Loucy (cell line): ENCODE measurements at regions not wholly inside any gene's neighbourhood (a gene's known extent, or its start where the extent isn't known, plus 50 kb on each side); places are given as distances from the start of the nearest gene placed in this dataset.
"Not testable (repeated sequence)": the region's sequence is repeated elsewhere in the genome, so short reads cannot be mapped to it uniquely, and the experiment has no call there.

Experiments
- H2AFZ ChIP-seq: fragments of 200-600 bp; sonication (generic); 2 replicates; pipeline ENCODE4 v1.6.0; 2016; ENCODE audit warnings: antibody characterized with exemption, mild to moderate bottlenecking, low read length, moderate library complexity
- H3F3A ChIP-seq: fragments of 200-600 bp; 2 replicates; pipeline ENCODE4 v1.6.0; 2016; ENCODE audit warnings: antibody characterized with exemption, low read depth, mild to moderate bottlenecking
- H3K27me3 ChIP-seq: fragments of 200-600 bp; sonication (generic); 2 replicates; pipeline ENCODE4 v1.6.1; 2014; ENCODE audit warnings: low read length, mild to moderate bottlenecking; ENCODE audit not compliant: insufficient read depth, poor library complexity, severe bottlenecking
- H3K36me3 ChIP-seq: fragments of 200-600 bp; sonication (generic); 2 replicates; pipeline ENCODE4 v1.6.1; 2016; ENCODE audit warnings: low read length; ENCODE audit not compliant: insufficient read depth
- H3K4me1 ChIP-seq: fragments of 200-600 bp; sonication (generic); 2 replicates; pipeline ENCODE4 v1.5.1; 2014; ENCODE audit warnings: low read length, mild to moderate bottlenecking; ENCODE audit not compliant: insufficient read depth, poor library complexity, severe bottlenecking
- H3K4me2 ChIP-seq: fragments of 200-600 bp; sonication (generic); 2 replicates; pipeline ENCODE4 v1.6.0; 2014; ENCODE audit warnings: antibody characterized with exemption, low read length, low read depth, mild to moderate bottlenecking; ENCODE audit not compliant: poor library complexity, severe bottlenecking
- H3K4me3 ChIP-seq: fragments of 200-600 bp; sonication (generic); 2 replicates; pipeline ENCODE4 v1.5.1; 2014; ENCODE audit warnings: low read length, mild to moderate bottlenecking, mixed read lengths; ENCODE audit not compliant: poor library complexity, severe bottlenecking
- H3K79me2 ChIP-seq: fragments of 200-600 bp; sonication (generic); 2 replicates; pipeline ENCODE4 v1.6.1; 2014; ENCODE audit warnings: low read length; ENCODE audit not compliant: insufficient read depth
- H3K9ac ChIP-seq: fragments of 200-600 bp; sonication (generic); 2 replicates; pipeline ENCODE4 v1.6.0; 2014; ENCODE audit warnings: mild to moderate bottlenecking, low read depth, low read length, moderate library complexity; ENCODE audit not compliant: poor library complexity, severe bottlenecking
- H3K9me2 ChIP-seq: fragments of 200-600 bp; sonication (generic); replicated peaks from 2 replicates; pipeline ENCODE4 v1.6.1; 2016; ENCODE audit warnings: low read depth, low read length, mixed read lengths
- H3K9me3 ChIP-seq: fragments of 200-600 bp; sonication (generic); 2 replicates; pipeline ENCODE4 v1.6.1; 2014; ENCODE audit warnings: mild to moderate bottlenecking, antibody characterized with exemption, low read length, low read depth; ENCODE audit not compliant: insufficient read depth
- H4K20me1 ChIP-seq: fragments of 200-600 bp; sonication (generic); 2 replicates; pipeline ENCODE4 v1.6.0; 2014; ENCODE audit warnings: antibody characterized with exemption, low read length, mild to moderate bottlenecking; ENCODE audit not compliant: insufficient read depth, poor library complexity, severe bottlenecking
- EZH2phosphoT487 ChIP-seq: fragments of 200-600 bp; IDR thresholded peaks from 2 replicates; pipeline ENCODE4 v1.6.1; 2018; ENCODE audit warnings: antibody characterized with exemption, mild to moderate bottlenecking, moderate library complexity, borderline replicate concordance
- TF ChIP-seq, protein P1 (sequence below): fragments of 200-600 bp; sonication (generic); conservative IDR thresholded peaks from 2 replicates; pipeline ENCODE4 v1.5.1; 2014; ENCODE audit warnings: mild to moderate bottlenecking, antibody characterized with exemption, low read length

DNA sequence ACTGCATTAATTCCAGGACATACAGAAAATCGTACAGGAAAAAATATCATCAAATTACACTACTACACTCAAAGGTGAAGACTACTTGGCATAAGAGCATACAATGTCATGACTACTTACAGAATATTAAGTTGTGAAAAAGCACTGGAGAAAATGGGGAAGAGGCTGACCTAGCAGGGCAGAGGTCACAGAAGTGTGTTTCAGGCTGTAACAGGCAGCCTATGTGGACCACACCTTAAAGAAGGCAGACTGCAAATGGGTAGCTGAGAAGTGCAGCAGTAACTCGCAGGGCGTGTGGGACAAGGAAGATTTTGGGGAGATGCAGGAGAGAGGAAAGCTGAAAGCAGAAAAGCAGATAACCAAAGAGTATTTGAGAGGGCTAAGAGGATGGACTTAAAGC lies 167.0 kb upstream of the PIK3R1 start:
- Histone ChIP-seq H3K4me1 (no peaks in the 10 kb centered on the region), H4K20me1 (no peaks in the 10 kb centered on the region), H3F3A (no peaks in the 10 kb centered on the region), H3K27me3 (no peaks in the 10 kb centered on the region), H3K4me3 (no peak overlapping the region), H3K36me3 (no peaks in the 10 kb centered on the region), H2AFZ (no peak overlapping the region), H3K9ac (no peak overlapping the region), H3K4me2 (no peak overlapping the region), H3K9me3 (no peaks in the 10 kb centered on the region), H3K9me2 (no peaks in the 10 kb centered on the region), H3K79me2 (no peaks in the 10 kb centered on the region)
- TF ChIP-seq EZH2phosphoT487 = no peak
- TF ChIP-seq, protein P1, sequence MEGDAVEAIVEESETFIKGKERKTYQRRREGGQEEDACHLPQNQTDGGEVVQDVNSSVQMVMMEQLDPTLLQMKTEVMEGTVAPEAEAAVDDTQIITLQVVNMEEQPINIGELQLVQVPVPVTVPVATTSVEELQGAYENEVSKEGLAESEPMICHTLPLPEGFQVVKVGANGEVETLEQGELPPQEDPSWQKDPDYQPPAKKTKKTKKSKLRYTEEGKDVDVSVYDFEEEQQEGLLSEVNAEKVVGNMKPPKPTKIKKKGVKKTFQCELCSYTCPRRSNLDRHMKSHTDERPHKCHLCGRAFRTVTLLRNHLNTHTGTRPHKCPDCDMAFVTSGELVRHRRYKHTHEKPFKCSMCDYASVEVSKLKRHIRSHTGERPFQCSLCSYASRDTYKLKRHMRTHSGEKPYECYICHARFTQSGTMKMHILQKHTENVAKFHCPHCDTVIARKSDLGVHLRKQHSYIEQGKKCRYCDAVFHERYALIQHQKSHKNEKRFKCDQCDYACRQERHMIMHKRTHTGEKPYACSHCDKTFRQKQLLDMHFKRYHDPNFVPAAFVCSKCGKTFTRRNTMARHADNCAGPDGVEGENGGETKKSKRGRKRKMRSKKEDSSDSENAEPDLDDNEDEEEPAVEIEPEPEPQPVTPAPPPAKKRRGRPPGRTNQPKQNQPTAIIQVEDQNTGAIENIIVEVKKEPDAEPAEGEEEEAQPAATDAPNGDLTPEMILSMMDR = no peak

DNA sequence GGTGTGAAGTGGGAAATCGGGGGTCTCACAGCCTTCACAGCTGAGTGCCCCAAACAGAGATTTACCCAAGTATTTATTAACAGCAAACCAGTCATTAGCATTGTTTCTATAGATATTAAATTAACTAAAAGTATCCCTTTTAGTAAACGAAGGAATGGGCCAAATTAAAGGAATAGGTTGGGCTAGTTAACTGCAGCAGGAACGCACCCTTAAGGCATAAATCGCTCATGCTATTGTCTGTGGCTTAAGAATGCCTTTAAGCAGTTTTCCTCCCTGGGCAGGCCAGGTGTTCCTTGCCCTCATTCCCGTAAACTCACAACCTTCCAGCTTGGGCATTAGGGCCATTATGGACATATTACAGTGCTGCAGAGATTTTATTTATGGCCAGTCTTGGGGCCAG lies 167.5 kb upstream of the PIK3R1 start:
- not testable (repeated sequence) for H3F3A ChIP-seq

DNA sequence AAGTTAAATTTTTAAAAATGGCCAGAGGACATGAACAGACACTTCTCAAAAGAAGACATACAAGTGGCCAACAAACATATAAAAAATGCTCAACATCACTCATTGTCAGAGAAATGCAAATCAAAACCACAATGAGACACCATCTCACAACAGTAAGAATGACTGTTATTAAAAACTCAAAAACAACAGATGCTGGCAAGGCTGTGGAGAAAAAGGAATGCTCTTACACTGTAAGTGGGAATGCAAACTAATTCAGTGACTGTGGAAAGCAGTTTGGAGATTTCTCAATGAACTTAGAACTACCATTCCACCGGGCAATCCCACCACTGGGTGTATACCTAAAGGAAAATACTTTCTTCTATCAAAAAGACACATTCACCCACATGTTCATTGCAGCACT lies 168.5 kb upstream of the PIK3R1 start:
- H3K4me2 ChIP-seq = no peak overlapping the region
- no peak overlapping the region for H3K4me3 ChIP-seq
- H2AFZ ChIP-seq = no peak overlapping the region
- no peaks in the 10 kb centered on the region for H3F3A ChIP-seq
- TF ChIP-seq EZH2phosphoT487 = no peak
- TF ChIP-seq, protein P1 = no peak
- H3K79me2 ChIP-seq = no peaks in the 10 kb centered on the region
- H3K27me3 ChIP-seq = no peaks in the 10 kb centered on the region
- H3K9ac ChIP-seq = no peak overlapping the region
- H3K9me3 ChIP-seq = no peaks in the 10 kb centered on the region
- no peaks in the 10 kb centered on the region for H4K20me1 ChIP-seq
- no peaks in the 10 kb centered on the region for H3K9me2 ChIP-seq
- peaks cover 2% of the 10 kb centered on the region for H3K4me1 ChIP-seq
- no peaks in the 10 kb centered on the region for H3K36me3 ChIP-seq

More for the DNA sequence above, 167.5 kb upstream of the PIK3R1 start:
- not testable (repeated sequence) for H3K9me3 ChIP-seq, H2AFZ ChIP-seq, H3K9ac ChIP-seq, H3K4me3 ChIP-seq, H3K79me2 ChIP-seq, H3K4me2 ChIP-seq, H3K27me3 ChIP-seq, H3K36me3 ChIP-seq, H3K4me1 ChIP-seq, H3K9me2 ChIP-seq, H4K20me1 ChIP-seq

DNA sequence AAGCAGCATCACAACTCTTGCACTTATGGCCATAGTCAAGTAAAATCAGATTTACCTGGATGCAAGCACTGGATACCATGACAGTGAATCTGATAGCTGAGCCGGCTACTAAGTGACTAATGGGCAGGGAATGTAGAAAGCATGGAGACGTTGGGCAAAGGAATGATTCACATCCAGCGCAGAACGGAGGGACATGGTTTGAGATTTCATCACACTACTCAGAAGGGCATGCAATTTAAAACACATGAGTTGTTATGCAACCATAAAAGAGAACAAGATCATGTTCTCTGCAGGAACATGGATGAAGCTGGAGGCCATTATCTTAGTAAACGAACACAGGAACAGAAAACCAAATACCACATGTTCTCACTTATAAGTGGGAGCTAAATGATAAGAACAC lies 169.1 kb upstream of the PIK3R1 start:
- Histone ChIP-seq H3K9me2 (no peaks in the 10 kb centered on the region), H3K9me3 (no peaks in the 10 kb centered on the region), H3K4me1 (peaks cover 6% of the 10 kb centered on the region), H3K4me2 (no peak overlapping the region), H3F3A (no peaks in the 10 kb centered on the region), H4K20me1 (no peaks in the 10 kb centered on the region), H3K27me3 (no peaks in the 10 kb centered on the region), H3K36me3 (no peaks in the 10 kb centered on the region), H3K4me3 (no peak overlapping the region), H3K9ac (no peak overlapping the region), H2AFZ (no peak overlapping the region), H3K79me2 (no peaks in the 10 kb centered on the region)
- TF ChIP-seq, protein P1 = no peak
- no peak for TF ChIP-seq EZH2phosphoT487
